ENCODE measurements at regions not wholly inside any gene's neighbourhood (a gene's known extent, or its start where the extent isn't known, plus 50 kb on each side); places are given as distances from the start of the nearest gene placed in this dataset.
"Not testable (repeated sequence)": the region's sequence is repeated elsewhere in the genome, so short reads cannot be mapped to it uniquely, and the experiment has no call there.

DNA sequence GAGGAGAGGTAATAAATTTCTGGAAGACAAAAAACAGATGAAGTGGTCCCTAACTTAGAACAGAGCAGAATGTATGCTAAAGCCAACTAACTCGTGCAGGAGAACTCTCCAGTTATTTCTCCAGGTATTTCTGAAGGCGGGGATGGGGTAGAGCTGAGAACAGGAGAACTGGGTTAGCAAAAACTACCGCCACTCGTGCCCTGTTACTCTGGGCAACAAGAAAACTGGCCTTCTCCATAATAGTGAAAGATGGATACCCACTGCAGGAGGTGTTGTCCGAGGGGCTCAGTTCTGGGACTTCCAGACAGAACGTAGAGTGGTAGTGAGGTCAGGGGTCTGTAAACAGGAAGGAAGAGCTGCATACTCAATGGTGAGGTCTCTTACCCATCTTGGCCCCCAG lies 187.3 kb upstream of the FRMD6 start:
- FAIRE-seq (no peak), DNase-seq (ENCODE audit: low spot score in 2 of 2) (no peak)

DNA sequence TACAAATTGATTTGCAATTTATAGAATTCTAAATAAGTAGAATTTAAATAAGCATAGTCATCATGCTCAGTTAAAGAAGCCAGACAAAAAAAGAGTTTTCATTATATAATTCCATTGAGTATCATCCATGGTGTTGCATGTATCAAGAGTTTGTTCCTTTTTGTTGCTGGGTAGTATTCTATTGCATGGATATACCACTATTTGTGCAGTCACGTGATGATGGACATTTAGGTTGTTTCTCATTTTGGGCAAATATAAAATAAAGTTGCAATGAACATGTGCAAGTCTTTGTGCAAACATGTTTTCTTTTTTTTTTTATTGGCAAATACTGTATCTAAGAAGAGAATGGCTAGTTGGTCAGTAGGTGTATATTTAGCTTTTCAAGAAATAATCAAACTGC lies 186.2 kb upstream of the FRMD6 start:
- no peak for FAIRE-seq
- DNase-seq (ENCODE audit: low spot score in 2 of 2) = no peak

DNA sequence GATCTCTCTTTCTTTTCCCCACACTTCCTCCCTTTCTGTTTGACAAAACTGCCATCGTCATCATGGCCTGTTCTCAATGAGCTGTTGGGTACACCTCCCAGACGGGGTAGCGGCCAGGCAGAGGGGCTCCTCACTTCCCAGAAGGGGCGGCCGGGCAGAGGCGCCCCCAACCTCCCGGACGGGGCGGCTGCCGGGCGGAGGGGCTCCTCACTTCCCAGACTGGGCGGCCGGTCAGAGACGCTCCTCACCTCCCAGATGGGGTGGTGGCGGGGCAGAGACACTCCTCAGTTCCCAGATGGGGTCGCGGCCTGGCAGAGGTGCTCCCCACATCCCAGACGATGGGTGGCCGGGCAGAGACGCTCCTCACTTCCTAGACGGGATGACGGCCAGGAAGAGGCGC lies 184.3 kb upstream of the FRMD6 start:
- not testable (repeated sequence) for FAIRE-seq

DNA sequence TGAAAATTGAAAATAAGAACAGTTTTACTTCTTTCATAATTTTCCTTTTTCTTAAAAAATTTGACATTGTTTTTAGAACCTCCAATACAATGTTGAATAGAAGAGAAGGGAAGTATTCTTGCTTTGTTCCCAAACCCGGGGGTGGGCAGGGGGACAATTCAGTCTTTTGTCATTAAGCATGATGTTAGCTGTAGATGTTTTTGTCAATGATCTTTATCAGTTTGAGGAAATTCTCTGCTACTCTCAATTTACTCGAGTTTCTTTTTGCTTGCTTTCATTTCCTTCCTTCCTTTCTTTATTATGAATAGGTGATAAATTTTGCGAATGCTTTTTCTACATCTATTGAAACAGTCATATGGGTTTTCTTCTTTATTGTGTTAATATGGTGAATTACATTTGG lies 183.2 kb upstream of the FRMD6 start:
- DNase-seq (ENCODE audit: low spot score in 2 of 2) (no peak), FAIRE-seq (no peak)

More for the DNA sequence above, 184.3 kb upstream of the FRMD6 start:
- DNase-seq (ENCODE audit: low spot score in 2 of 2) = not testable (repeated sequence)

DNA sequence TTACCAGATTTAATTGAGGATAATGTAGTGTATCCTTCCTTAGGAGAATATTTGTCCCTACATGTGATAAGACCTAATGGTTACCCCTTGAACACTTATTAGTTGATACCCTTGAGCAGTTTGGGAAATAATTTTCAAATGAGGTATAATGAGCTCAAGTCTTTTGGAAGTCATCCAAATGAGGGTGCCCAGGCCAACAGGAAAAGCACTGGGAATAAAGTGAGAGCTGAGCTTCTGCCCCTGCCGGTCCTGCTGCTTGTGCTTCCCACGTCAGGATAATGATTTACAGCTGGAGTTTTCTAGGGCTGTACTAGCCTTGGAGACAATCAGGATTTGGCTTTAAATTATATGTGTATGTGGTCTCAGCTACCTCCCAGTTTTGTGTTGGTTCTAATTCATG lies 178.8 kb upstream of the FRMD6 start:
- DNase-seq (ENCODE audit: low spot score in 2 of 2) (no peak), FAIRE-seq (no peak)

DNA sequence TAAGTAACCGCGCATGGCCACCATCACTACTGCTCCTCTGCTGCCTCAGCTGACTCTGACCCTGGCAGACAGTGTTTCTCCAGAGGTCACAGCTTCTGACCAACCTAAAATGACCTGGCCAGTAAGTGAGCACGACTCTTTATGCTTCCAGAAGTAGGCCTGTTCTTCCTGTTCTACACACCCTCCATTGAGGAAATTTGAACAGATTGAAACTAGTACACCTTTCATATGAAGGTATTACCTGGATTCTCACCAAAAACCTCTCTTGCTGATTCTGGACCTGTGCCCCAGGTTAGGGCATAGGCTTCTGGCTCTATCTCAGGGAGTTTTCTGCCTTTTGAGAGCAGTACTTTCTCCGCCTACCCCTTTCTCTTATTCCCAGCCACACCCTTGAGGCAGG lies 178.4 kb upstream of the FRMD6 start:
- FAIRE-seq = no peak

DNA sequence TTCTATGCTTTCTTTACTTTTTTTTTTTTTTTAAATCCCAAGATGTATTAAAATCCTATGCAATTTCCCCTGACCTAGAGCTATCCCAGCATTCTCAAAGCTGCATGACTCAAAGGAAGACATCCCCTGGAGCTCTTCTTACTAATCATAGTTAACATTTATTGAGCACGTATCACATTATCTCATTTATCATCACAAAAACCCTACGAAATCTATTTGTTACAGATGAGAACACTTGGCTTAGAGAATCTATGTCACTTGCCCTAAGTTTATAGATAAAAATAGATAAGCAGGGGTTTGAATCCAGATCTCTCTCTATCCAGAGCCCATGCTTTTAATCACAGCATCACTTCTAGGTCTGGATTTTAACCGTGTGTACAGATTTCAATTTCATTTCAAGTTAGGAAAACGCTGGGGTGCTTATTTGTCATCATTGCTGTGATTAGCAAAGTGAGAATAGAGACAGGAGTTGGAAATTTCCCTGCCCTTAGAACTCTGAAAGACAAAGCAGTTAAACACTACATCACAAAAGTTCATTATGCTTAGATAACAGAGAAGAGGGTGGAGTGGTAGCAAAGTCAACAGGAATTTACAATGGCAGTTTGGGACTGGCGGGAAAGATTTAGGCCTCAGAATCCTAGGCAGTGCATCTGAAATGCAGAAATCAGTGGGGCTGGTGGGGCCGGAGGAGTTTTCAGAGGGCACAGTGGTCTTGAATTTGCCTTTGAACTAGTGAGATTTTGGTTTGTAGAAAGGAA lies 177.7 kb upstream of the FRMD6 start:
- DNase-seq (ENCODE audit: low spot score in 2 of 2) = no peak
- FAIRE-seq = no peak

More for the DNA sequence above, 178.4 kb upstream of the FRMD6 start:
- no peak for DNase-seq (ENCODE audit: low spot score in 2 of 2)

DNA sequence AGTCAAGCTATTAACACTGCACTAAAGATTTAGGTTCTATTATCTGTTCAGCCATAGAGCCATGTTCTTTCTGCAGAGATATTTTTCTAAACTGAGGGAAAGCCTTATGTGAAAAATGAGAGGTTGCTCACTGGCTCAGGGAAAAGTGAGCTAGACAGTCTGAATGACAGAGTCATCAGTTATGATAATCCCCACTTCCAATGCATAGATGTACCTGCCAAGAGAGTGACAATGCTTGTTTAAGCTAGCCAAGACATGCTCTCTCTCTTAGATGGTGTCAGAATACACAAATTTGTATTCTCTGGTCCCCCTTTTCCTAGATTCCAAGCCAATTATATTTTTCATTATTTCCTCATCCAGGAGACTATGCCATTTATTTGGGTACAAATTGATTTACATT lies 176.9 kb upstream of the FRMD6 start:
- FAIRE-seq = no peak
- DNase-seq (ENCODE audit: low spot score in 2 of 2) = no peak

DNA sequence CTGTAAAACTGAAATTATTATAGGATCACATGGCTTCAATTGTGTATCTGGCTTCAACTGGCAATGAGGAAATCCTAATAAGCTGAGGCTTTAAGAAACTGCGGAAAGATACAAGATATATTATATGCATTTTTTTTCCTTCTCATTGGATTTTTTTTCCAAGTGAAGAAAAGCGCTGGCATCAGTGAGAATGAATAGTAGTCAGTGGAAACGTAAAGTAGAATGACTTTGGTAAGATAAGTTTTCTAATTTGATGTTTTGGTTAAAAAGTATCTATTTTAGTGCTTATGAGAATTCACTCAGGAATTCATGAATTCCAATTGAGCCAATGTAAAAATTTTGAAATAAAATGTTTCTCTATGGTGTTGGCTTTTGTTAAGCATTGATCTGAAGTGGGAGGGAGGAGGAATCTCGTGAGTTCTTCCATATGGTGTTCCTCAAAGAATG lies 173.5 kb upstream of the FRMD6 start:
- no peak for FAIRE-seq

DNA sequence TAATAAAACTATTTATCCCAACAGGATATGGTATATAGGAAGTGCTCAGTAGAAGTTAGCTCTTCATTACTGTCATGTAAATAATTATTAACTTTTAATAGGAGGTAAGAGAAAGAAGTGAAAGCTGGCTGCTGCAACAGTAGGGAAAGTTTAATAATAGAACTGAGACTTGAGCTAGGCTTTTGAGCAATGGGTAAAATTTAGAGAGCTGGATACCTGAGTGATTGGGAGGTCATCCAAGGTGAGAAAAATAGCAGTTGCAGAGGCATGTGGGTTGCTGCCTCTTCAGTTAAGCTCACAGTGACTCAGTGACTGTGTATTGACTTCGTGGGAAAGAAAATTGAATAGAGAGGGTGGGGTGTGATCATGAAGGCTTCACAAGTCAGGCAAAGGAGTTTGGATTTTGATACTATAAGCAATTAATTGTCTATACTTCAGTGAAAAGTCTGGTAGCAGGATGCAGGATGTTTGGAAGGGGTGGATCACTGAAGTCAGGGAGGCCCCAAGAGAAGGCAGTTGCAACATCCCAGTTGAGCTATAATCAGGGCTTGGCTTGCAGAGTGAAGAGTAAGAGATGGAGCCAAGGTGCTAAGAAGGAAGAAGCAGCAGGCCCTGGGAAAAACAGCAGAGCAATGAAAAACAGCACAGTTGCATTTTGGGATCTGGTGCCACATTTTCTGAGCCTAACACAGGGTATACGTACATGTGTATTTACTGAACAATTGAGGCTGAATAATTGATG lies 172.0 kb upstream of the FRMD6 start:
- DNase-seq (ENCODE audit: low spot score in 2 of 2) (no peak), FAIRE-seq (no peak)

More for the DNA sequence above, 173.5 kb upstream of the FRMD6 start:
- no peak for DNase-seq (ENCODE audit: low spot score in 2 of 2)

DNA sequence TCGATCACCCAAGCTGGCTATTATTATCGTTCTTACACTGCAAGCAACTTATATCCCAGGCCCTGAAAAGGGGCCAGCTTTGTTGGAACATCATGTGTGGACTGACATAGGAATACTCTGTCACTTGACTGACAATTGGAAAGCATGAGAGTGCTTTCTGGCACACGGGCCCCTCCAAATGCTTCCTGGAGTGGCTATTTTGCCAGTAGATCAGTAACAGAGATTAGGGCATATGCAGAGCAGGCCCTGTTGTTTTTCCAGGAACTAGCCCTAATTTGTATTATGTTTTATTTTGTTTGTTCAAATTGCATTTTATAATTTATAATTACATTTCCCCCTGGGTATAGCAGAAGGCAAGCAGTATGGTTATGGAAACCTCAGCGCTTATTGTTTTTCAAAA lies 170.1 kb upstream of the FRMD6 start:
- DNase-seq (ENCODE audit: low spot score in 2 of 2) = no peak

DNA sequence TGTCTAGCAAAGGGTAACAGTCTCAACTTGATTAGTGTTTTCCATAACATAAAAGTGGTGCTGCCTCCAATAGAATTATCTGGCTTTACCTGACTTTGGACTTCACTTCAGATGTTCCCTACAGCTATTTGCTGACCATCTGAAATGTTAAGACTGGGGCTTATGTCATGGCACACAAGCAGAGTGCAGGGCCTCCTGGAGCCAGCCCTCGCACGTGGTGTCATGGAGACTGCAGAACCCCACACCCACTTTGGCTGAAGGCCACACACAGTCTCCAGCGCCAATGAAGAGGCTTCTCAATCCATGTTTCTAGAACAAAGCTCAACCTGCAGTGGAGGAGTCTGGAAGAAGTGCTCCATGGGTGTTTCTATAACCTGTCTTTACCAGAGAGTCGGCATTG lies 169.6 kb upstream of the FRMD6 start:
- no peak for DNase-seq (ENCODE audit: low spot score in 2 of 2)
- FAIRE-seq = no peak

More for the DNA sequence above, 170.1 kb upstream of the FRMD6 start:
- no peak for FAIRE-seq

DNA sequence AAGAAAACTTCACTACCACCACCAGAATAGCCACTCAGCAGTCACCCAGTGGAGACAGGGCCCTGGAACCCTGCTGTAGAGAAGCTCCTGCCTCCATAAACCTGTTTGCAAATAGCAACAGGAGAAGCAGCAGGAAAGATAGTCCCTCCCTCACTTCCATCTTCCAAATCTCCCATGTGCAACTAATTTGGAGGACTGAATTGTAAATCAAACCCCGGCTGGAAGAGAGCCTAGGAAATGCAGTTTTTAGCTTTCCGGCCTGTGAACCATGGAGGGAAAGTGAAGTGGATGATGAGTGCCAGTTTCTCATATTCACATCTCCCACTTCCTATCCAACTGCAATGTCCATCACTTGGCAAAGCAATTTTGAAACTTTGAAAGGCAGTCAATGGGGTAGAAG lies 167.2 kb upstream of the FRMD6 start:
- no peak for FAIRE-seq
- DNase-seq (ENCODE audit: low spot score in 2 of 2) = no peak

DNA sequence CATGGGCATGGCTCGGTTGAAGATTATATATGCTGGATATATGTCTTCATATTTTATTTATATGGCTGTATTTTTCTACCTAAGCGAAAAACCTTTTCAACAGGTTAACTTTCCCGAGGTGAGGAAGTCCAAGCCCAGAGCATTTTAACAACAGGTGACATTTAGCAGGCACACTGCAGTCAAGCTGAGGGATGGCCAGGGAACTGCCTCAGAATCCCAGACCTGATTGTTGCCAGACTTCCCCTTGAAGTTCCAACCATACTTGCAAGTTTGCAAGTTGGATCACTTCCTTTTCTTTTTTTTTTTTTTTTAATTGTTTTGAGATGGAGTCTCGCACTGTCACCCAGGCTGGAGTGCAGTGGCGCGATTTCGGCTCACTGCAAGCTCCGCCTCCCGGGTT lies 166.0 kb upstream of the FRMD6 start:
- DNase-seq (ENCODE audit: low spot score in 2 of 2) (no peak), FAIRE-seq (no peak)

DNA sequence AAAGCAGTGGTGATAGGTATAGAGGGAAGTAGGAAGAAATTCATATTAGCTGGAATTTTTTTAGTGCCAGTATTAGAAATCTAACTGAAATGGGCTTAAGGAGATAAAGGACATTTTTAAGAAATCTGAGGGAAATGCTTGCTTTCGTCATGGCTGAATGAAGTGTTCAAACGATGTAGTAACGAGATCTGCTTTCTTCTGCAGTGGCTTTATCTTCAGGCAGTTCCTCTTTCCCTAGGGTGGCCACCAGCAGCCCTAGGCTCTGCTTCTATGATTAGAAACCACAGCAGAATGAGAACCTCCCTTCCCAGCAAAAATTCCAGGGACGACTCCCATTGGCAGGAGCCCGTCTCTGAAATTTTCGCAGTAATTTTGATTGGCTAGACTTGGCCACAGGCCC lies 163.9 kb upstream of the FRMD6 start:
- FAIRE-seq = no peak

DNA sequence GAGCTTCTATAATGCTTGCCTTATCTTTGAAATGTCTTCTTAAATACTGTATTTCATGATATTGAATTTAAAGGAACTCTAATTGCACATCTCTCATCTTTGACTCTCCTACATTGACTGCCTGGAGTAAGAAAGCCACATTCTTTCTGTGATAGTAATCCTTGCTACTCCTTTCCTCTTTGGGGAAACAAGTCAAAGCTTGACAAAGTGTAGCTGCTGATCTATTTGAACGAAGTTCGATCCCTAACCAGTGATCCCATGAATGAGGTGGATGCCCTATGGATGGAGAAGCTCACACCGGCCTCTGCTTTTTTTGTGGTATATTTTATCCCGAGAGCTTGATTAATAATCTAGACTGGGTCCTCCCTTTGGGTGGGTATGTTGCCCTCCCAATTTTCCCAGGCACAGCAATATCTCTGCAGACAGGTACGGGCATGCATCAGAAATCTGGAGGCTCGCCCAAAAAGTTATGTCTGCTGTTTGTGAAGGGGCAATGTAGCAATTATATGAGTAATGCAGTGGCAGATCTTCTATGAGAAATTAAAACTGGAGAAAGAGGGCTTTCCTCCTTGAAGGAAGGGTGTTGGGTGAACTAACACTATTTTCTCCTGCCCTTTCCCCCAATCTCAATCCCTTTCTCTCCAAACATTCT lies 163.0 kb upstream of the FRMD6 start:
- DNase-seq (ENCODE audit: low spot score in 2 of 2) (no peak), FAIRE-seq (no peak)

More for the DNA sequence above, 163.9 kb upstream of the FRMD6 start:
- DNase-seq (ENCODE audit: low spot score in 2 of 2) = no peak

DNA sequence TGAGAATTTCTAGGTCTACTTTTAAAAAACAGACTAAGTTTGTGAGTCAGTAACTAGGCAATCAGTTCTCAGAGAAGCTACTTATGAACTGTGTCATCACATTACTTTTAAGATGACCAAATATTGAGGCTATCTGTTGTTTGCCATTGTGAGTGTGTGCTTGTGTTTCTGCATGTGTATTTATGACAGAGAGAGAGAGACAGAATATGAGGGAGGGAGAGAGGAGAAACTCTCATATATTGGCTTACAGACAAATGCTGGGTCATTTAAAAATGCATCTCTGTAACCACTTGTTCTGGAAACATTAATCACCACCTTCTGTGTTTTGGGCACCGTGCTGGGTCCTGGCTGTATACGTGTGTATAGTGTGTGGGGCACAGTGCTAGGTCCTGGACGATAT lies 161.5 kb upstream of the FRMD6 start:
- DNase-seq (ENCODE audit: low spot score in 2 of 2) = no peak
- no peak for FAIRE-seq

DNA sequence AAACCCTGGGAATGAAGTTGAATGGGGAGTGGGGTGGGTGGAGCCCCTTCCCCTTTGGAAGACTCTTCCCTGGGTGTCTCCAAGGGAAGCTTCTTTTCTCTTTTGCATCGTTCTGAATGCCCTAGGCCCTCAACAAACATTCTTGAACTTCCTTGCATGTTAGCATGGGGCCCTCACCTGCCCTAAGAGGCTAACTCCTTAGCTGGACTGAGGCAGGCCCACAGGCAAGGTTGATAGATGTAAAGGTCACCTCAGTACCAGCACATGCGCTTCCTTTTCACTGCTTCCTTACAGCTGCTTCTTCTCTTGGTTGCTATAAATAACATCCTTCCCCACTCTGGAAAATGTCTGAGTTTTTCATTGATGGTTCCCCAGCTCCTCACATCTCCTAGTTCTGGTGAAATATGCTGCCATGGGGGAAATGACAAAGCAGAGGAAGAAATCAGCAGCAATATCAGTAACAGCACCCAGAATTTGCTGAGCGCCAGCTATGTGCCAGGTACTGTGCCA lies 160.6 kb upstream of the FRMD6 start:
- FAIRE-seq (no peak), DNase-seq (ENCODE audit: low spot score in 2 of 2) (no peak)

DNA sequence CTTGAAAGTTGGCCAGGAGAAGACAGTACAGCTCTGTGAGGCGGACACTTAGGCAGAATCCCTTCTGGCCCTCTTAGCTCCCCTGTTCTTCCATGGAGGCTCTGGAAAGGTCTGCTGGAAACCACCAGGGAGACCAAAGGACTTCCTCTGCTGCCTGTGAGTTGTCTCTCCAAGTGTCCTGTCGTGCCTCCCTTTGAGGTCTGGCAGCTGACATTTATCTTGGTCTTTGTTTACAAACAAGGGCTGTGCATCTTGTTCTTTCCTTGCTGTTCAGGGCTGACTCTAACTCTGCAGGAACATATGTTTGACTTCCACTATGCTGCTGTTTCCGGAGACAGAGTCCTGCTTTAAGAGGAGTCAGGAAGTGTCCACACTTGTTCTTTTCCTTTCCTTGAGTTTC lies 159.9 kb upstream of the FRMD6 start:
- DNase-seq (ENCODE audit: low spot score in 2 of 2) (no peak), FAIRE-seq (no peak)

DNA sequence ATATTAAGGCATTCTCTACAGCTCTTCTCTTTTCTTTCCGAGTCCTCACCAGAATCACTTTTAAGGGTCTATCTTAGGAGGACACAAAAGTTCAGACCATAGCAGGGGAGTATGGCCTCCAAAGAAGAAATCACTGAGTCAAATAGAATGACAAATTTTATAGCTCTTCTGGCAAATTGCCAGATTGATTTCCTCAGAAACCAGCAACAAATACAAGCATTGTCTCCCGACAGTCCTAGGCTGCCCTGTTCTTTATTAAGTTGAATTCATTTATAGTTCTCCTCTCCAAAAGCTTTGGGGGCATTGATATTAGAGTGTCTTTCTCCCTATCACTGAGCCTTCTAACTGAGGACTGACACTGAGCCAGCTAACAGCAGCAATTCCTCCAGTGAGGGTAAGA lies 156.4 kb upstream of the FRMD6 start:
- FAIRE-seq = no peak

More for the DNA sequence above, 156.4 kb upstream of the FRMD6 start:
- no peak for DNase-seq (ENCODE audit: low spot score in 2 of 2)

All from frontal cortex (tissue), 3 donors.